WI38 (cell line): ENCODE measurements at regions not wholly inside any gene's neighbourhood (a gene's known extent, or its start where the extent isn't known, plus 50 kb on each side); places are given as distances from the start of the nearest gene placed in this dataset.
"Not testable (repeated sequence)": the region's sequence is repeated elsewhere in the genome, so short reads cannot be mapped to it uniquely, and the experiment has no call there.

Experiments
- H3K4me3 ChIP-seq: 2 replicates; pipeline ENCODE4 v1.5.1; 2011; ENCODE audit warnings: low read depth, mild to moderate bottlenecking, control low read depth, low read length
- CTCF ChIP-seq: IDR thresholded peaks from 2 replicates; pipeline ENCODE4 v1.5.1; 2012; ENCODE audit warnings: low read depth, mild to moderate bottlenecking, control low read depth, low read length

GRCh38 chr18:22828171-22828570 lies 105.0 kb upstream of the RBBP8 start:
- no peak for TF ChIP-seq CTCF
- H3K4me3 ChIP-seq, result no peak overlapping the region

GRCh38 chr18:22828583-22828982 lies 104.5 kb upstream of the RBBP8 start:
- H3K4me3 ChIP-seq, result not testable (repeated sequence)

GRCh38 chr18:22829781-22830180 lies 103.3 kb upstream of the RBBP8 start:
- no peak overlapping the region for H3K4me3 ChIP-seq
- no peak for TF ChIP-seq CTCF

- TF ChIP-seq CTCF, result no peak
- H3K4me3 ChIP-seq, result no peak overlapping the region
These were observed 102.6 kb upstream of the RBBP8 start for GRCh38 chr18:22830511-22830910.

- H3K4me3 ChIP-seq, result no peak overlapping the region
- TF ChIP-seq CTCF, result no peak
These were observed 101.7 kb upstream of the RBBP8 start for GRCh38 chr18:22831441-22831904.

- H3K4me3 ChIP-seq, result no peak overlapping the region
- TF ChIP-seq CTCF, result no peak
These were observed 96.2 kb upstream of the RBBP8 start for GRCh38 chr18:22836932-22837331.

GRCh38 chr18:22838221-22838620 lies 94.9 kb upstream of the RBBP8 start:
- TF ChIP-seq CTCF, result no peak

GRCh38 chr18:22838639-22839277 lies 94.4 kb upstream of the RBBP8 start:
- no peak overlapping the region for H3K4me3 ChIP-seq
- TF ChIP-seq CTCF, result no peak

More at GRCh38 chr18:22838221-22838620, 94.9 kb upstream of the RBBP8 start:
- H3K4me3 ChIP-seq, result no peak overlapping the region
